Upper lobe of left lung (tissue), 6 donors: ENCODE measurements at regions not wholly inside any gene's neighbourhood (a gene's known extent, or its start where the extent isn't known, plus 50 kb on each side); places are given as distances from the start of the nearest gene placed in this dataset.
"Not testable (repeated sequence)": the region's sequence is repeated elsewhere in the genome, so short reads cannot be mapped to it uniquely, and the experiment has no call there.

Experiments
- ATAC-seq, 2 donors: fragments of 200-7000 bp; cut with Tn5 transposase; one replicate each; pipeline ENCODE4 v1.9.1; 2022; ENCODE audit warnings: mild to moderate bottlenecking in 2 of 2, moderate library complexity in 2 of 2; ENCODE audit not compliant: low FRiP score in 2 of 2
- DNase-seq, 2 donors: peaks; one replicate each; pipeline ENCODE4 v3.0.0-alpha.2; 2019 to 2020
- H3K27ac ChIP-seq, 4 donors: fragments of 200-600 bp; sonication (generic); one replicate each; pipeline ENCODE4 v1.5.1; 2016 to 2019
- H3K27me3 ChIP-seq, 4 donors: fragments of 200-600 bp; sonication (generic); one replicate each; pipeline ENCODE4 v1.5.1; 2017 to 2019
- H3K36me3 ChIP-seq, 4 donors: fragments of 200-600 bp; sonication (generic); one replicate each; pipeline ENCODE4 v1.5.1; 2016 to 2019
- H3K4me1 ChIP-seq, 4 donors: fragments of 200-600 bp; sonication (generic); one replicate each; pipeline ENCODE4 v1.5.1; 2018 to 2019
- H3K4me3 ChIP-seq, 4 donors: fragments of 200-600 bp; sonication (generic); one replicate each; pipeline ENCODE4 v1.5.1; 2017 to 2019; ENCODE audit warnings: mild to moderate bottlenecking in 2 of 4, moderate library complexity in 1 of 4
- H3K9me3 ChIP-seq, 4 donors: fragments of 200-600 bp; sonication (generic); one replicate each; pipeline ENCODE4 v1.5.1; 2018 to 2019
- EP300 ChIP-seq, 4 donors: sonication (generic); formaldehyde crosslinking; IDR thresholded peaks; one replicate each; pipeline ENCODE4 v1.5.1; 2017; ENCODE audit warnings: antibody characterized with exemption in 4 of 4, control low read depth in 2 of 4
- POLR2A ChIP-seq, 4 donors: fragments of 450-650 bp; IDR thresholded peaks; one replicate each; pipeline ENCODE4 v1.5.1; 2016 to 2017; ENCODE audit warnings: antibody characterized with exemption in 4 of 4, mild to moderate bottlenecking in 2 of 4
- POLR2AphosphoS5 ChIP-seq, 2 donors: sonication (generic); formaldehyde crosslinking; IDR thresholded peaks; one replicate each; pipeline ENCODE4 v1.5.1; 2017; ENCODE audit warnings: antibody characterized with exemption in 2 of 2
- WGBS, 2 donors: methylation state at CpG; one replicate each; pipeline ENCODE4 v1.1.5; 2017 to 2018; 5-methylcytosine and 5-hydroxymethylcytosine counted together
- TF ChIP-seq, protein P1 (sequence below), 6 experiments: fragments of 450-650 bp in 4 of 6; fragments of 200-600 bp in 2 of 6; sonication (generic) in 2 of 6; IDR thresholded peaks; one replicate each; pipeline ENCODE4 v1.5.1; 2016 to 2019; ENCODE audit warnings: antibody characterized with exemption in 6 of 6
- donor health status: DM: no; HTN: no; CAD: no; lungs with moderate emphysema.
- donor health status: DM: no; HTN: yes; CAD: no; lungs with severe emphysema.

- Histone ChIP-seq H3K36me3 (no peaks in the 10 kb centered on the region), H3K4me1 (no peaks in the 10 kb centered on the region), H3K27me3 (no peaks in the 10 kb centered on the region), H3K4me3 (no peak overlapping the region), H3K27ac (no peak overlapping the region), H3K9me3 (no peaks in the 10 kb centered on the region)
- no peak for DNase-seq
- no peak for TF ChIP-seq POLR2AphosphoS5 (IDR thresholded peaks at IDR 0.05)
- TF ChIP-seq, protein P1, sequence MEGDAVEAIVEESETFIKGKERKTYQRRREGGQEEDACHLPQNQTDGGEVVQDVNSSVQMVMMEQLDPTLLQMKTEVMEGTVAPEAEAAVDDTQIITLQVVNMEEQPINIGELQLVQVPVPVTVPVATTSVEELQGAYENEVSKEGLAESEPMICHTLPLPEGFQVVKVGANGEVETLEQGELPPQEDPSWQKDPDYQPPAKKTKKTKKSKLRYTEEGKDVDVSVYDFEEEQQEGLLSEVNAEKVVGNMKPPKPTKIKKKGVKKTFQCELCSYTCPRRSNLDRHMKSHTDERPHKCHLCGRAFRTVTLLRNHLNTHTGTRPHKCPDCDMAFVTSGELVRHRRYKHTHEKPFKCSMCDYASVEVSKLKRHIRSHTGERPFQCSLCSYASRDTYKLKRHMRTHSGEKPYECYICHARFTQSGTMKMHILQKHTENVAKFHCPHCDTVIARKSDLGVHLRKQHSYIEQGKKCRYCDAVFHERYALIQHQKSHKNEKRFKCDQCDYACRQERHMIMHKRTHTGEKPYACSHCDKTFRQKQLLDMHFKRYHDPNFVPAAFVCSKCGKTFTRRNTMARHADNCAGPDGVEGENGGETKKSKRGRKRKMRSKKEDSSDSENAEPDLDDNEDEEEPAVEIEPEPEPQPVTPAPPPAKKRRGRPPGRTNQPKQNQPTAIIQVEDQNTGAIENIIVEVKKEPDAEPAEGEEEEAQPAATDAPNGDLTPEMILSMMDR (IDR thresholded peaks at IDR 0.05), result no peak
- TF ChIP-seq EP300 (IDR thresholded peaks at IDR 0.05), result no peak
- no peak for TF ChIP-seq POLR2A (IDR thresholded peaks at IDR 0.05)
- WGBS, 2 donors, result 57 to 59% methylated on average over 3 of the region's 3 CpGs
- ATAC-seq, result no peak
These were observed 534.3 kb downstream of the ADCYAP1 start for GRCh38 chr18:1438967-1439366.

GRCh38 chr18:1444062-1444461 lies 539.4 kb downstream of the ADCYAP1 start:
- H3K27me3 ChIP-seq, ATAC-seq, H3K4me1 ChIP-seq, H3K36me3 ChIP-seq, H3K27ac ChIP-seq, H3K4me3 ChIP-seq, DNase-seq, H3K9me3 ChIP-seq: not testable (repeated sequence)
- 70 to 81% methylated on average over 2 of the region's 2 CpGs for WGBS, 2 donors

- Histone ChIP-seq H3K9me3 (no peaks in the 10 kb centered on the region), H3K4me3 (no peak overlapping the region), H3K36me3 (no peaks in the 10 kb centered on the region), H3K27me3 (no peaks in the 10 kb centered on the region), H3K4me1 (no peaks in the 10 kb centered on the region), H3K27ac (no peak overlapping the region)
- no peak for ATAC-seq
- DNase-seq, result no peak
- TF ChIP-seq EP300 (IDR thresholded peaks at IDR 0.05), result no peak
- TF ChIP-seq, protein P1 (IDR thresholded peaks at IDR 0.05), result no peak
- no peak for TF ChIP-seq POLR2AphosphoS5 (IDR thresholded peaks at IDR 0.05)
- TF ChIP-seq POLR2A (IDR thresholded peaks at IDR 0.05), result no peak
- WGBS, 2 donors, result 61 to 70% methylated on average over 1 of the region's 1 CpG
These were observed 542.1 kb downstream of the ADCYAP1 start for GRCh38 chr18:1446765-1447164.

DNA sequence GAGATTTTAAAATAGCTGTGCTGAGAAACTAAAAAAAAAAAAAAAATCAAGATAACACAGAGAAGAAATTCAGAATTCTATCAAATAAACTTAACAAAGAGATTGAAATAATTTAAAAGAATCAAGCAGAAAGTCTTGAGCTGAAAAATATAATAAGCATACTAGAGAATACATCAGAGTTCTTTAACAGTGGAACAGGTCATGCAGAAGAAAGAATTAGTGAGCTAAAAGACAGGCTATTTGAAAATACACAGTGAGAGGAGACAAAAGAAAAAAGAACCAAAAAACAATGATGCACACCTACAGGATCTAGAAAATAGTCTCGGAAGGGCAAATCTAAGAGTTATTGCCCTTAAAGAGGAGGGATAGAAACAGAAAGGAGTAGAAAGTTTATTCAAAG lies 548.1 kb downstream of the ADCYAP1 start:
- no peaks in the 10 kb centered on the region for H3K4me1 ChIP-seq
- no peaks in the 10 kb centered on the region for H3K36me3 ChIP-seq
- no peak overlapping the region for H3K27ac ChIP-seq
- WGBS, 2 donors, result 51 to 96% methylated on average over 1 of the region's 1 CpG
- ATAC-seq (no peak), DNase-seq (no peak)
- H3K4me3 ChIP-seq, result no peak overlapping the region
- H3K9me3 ChIP-seq, result no peaks in the 10 kb centered on the region
- no peaks in the 10 kb centered on the region for H3K27me3 ChIP-seq
- no peak for TF ChIP-seq EP300 (IDR thresholded peaks at IDR 0.05)
- no peak for TF ChIP-seq POLR2A (IDR thresholded peaks at IDR 0.05)
- TF ChIP-seq, protein P1 (IDR thresholded peaks at IDR 0.05), result no peak
- no peak for TF ChIP-seq POLR2AphosphoS5 (IDR thresholded peaks at IDR 0.05)

DNA sequence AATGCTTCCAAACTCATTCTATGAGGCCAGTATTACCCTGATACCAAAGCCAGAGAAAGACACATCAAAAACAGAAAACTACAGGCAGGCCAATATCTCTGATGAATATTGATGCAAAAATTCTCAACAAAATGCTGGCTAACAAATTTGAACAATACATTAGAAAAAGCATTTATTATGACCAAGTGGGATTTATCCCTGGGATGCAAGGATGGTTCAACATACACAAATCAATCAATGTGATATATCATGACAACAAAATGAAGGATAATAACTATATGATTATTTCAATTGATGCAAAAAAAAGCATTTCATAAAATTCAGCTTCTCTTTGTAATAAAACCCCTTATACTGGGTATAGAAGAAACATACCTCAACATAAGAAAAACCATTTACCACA lies 550.9 kb downstream of the ADCYAP1 start:
- TF ChIP-seq, protein P1 (IDR thresholded peaks at IDR 0.05), result no peak
- TF ChIP-seq POLR2A (IDR thresholded peaks at IDR 0.05) (no peak), POLR2AphosphoS5 (IDR thresholded peaks at IDR 0.05) (no peak), EP300 (IDR thresholded peaks at IDR 0.05) (no peak)
- no peaks in the 10 kb centered on the region for H3K36me3 ChIP-seq
- ATAC-seq (no peak), DNase-seq (no peak)
- H3K9me3 ChIP-seq, result no peaks in the 10 kb centered on the region
- H3K4me1 ChIP-seq, result no peaks in the 10 kb centered on the region
- no peaks in the 10 kb centered on the region for H3K27me3 ChIP-seq
- no peak overlapping the region for H3K4me3 ChIP-seq
- no peak overlapping the region for H3K27ac ChIP-seq
